HG03558 (cell line): ENCODE measurements at regions not wholly inside any gene's neighbourhood (a gene's known extent, or its start where the extent isn't known, plus 50 kb on each side); places are given as distances from the start of the nearest gene placed in this dataset.

Experiments used
- ATAC-seq: cut with Tn5 transposase; IDR thresholded peaks from one replicate; pipeline ENCODE4 v1.9.1; 2021; ENCODE audit warnings: moderate number of reproducible peaks; ENCODE audit not compliant: unreplicated experiment; ENCODE audit errors: extremely low read depth

DNA sequence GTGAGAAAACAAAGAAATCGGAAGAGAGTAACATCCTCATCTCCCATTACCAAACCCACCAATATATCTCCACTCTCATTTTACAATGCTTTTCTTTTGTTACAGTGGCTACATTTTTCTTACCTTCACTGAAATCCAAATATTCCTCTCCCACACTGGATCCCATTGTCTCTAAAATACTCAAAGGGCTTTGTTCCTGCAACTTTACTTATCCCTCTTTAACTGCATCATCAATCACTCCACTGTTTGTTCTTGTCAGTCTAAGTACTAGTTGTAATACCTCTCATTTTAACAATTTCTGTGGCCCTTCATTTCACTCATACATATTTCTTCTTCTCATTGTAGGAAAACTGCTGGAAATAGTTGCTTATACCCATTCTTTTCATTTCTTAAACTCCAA, 464.2 kb upstream of the PIK3C3 start:
- ATAC-seq: no peak

DNA sequence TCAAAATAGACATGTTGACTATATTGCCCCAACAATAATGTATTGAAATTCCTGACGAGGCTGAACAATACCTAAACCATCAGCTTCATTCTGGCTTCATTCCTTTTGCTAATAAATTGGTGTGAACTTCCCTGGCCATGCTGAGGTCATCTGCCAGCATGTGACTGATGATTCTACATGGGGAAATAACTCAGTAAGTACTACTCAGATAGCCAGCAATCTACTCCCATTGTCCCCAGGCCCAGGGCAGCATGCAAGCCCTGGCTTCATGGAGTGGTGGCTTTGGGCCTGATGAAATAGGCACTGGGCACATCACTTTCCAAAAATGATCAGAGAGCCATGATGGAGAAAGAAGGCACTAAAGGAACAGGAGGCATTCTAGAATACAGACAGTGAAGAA, 468.5 kb upstream of the PIK3C3 start:
- ATAC-seq: no peak

DNA sequence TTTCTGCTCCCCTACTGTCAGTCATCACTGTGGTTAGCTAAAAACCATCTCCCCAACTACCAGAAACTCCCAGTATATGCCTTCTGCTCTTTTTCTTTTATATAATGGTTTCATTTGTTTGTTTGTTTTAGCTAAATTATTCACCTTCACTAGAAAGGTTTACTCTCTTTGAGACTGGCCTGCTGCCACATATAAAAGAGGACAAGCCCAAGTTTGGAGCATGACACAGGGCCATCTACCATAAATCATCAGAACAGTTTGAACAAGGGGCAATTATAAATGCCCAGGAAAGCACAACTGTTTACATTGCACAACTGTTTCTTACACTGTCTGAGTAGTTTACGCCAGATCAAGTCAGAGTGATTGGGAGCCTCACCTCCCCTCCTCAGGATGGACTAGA, 471.0 kb upstream of the PIK3C3 start:
- no peak for ATAC-seq

DNA sequence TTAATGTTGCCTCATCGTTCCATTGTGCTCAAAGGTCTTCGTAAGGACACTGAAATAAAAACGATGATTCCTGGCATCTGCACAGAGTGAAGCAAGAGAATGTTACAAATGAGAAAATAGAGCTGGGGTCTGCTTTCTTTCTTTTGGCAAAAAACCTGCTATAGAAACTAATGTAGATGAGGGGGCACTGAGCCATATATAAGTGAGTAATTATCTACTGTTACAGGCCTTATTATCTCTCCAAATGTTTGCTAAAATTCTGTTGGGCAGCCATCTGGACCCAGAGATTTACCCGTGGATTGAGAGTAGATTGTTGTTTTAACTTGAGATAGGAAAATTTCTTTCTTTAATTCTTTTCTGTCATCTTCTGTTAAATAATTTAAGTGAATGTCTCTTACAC, 472.5 kb upstream of the PIK3C3 start:
- no peak for ATAC-seq

DNA sequence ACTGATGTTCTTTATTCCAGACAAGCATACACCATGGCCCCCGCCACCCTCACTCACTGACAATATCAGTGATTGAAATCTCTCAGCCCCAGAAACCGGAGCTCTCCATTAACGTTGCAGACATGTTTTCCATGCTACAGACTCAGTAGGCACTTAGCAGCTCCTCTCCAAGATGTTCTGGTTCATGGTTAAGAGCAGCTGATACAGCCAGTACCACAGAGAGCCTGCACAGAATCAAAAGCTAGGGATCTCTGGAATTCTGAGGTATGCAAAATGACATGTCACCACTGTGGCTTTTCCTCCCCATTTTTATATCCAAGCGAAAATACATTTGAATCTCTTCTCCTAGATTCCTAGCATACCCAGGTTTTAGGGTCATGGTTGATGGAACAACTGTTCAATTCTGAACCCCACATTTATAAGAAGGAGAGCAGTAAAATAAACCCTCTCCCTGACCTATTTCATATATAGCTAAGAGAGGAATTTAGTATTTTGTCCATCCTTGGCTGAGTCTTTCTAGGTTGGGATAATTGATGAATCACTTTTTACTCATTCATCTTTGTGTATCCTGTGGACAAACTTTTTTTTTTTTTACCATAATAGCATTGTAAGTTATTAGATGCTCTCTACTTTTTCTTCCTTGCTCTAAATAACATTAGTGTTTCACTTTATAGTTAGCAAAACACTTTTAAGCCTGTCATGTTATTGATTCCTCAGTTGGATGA, 488.4 kb upstream of the PIK3C3 start:
- no peak for ATAC-seq

DNA sequence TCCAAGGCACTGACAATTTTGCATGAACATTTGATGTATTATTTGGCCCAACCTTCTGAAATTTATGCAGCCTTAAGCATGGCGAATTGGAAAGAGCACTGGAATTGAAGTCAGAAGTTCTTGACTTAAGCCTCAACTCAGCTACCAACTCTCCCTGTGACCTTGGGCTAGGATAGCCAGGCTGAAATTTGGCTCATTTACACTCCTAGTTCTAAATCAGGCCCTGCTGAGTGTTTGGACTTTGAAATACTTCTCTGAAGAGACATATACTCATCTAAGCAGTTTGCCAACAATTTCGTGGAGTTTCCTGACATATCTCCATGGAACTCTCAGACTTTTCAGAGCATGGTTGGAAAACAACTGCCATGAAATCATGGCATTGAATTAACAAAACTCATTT, 489.6 kb upstream of the PIK3C3 start:
- ATAC-seq: no peak

DNA sequence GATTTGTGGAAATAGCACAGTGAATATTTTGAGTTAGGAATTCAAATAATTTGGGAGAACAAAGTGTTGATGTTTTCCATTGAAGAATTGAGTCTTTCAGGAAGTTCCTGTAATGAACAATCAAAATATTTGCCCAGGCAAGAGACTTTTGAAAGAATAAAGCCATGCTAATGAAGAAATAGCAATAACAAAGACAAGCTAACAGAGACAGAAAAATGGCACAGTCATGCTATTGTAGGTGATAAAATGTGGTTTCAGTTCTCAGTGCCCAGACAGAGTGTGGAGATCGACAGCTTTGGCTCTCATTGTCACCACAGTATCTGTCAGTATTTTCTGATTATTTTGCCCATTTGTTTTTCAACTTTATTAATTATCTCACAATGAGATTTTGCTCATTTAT, 490.8 kb upstream of the PIK3C3 start:
- ATAC-seq: no peak

DNA sequence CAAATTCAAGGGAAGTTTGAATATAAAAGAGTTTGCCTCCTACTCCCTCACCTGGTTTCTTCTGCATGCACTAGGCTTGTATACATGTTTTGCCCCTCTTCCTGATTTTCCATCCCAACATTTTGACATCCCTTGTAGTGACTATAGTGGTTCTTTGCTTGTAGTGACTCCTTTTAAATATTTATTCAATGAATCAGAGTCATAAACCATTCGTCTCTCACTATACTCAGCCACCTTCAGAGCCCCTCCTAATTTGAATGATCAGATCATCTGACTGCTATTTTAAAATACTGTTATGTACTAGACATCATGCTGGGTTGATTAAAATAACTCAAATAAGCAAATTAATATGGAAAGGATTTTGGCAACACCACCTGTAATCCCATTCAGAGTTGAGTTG, 492.1 kb upstream of the PIK3C3 start:
- no peak for ATAC-seq

DNA sequence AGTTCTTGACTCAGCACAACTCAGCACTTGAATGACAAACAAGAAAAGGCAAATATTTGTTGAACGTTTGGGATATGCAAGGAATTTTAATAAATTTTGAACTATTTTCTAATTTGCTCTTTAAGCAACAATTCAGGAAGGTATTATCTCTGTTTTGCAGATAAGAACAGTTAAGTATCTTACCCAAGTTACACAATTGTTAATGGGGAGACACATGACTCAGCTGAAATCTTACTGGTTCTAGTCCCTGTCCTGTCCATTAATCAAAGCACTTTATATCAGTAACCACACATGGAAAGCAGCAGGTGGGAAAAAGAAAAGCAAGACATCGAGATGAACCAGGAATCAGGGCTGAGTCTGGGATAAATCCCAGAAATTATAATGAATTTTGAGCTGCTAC, 493.9 kb upstream of the PIK3C3 start:
- ATAC-seq: no peak

DNA sequence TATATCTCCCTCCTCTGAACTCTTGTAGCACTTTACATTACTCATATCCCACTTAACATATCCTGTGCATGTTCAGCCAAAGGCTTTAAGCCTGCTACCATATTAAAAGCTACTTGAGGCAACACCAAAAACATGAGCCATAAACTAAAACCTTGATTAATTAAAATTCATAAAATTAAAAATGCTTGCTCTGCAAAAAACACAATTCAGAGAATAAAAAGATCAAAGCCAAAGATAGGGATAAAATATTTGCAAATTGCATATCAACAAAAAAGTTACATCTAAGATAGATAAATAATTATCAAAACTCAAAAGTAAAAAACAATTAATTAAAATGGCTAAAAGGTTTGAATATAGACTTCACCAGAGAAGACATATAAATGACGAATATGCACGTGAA, 495.4 kb upstream of the PIK3C3 start:
- no peak for ATAC-seq

DNA sequence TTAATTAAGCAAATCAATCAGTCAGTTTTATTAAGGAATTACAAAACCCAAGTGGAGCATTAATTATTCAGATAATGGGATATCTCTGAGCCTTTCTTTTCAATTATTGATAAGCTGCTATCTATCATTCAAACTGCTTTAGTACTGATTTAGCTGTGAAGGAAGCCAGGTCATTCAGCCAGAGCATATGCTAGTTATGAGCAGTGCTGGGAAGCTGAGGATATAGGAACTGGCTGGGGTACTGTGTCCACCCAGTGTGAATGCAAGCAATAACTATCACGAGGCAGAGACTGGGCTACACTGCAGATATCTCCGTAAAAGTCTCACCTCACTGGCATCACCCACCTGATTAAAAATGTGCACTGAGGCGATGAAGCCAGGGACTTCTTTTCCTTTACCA, 496.7 kb upstream of the PIK3C3 start:
- no peak for ATAC-seq

DNA sequence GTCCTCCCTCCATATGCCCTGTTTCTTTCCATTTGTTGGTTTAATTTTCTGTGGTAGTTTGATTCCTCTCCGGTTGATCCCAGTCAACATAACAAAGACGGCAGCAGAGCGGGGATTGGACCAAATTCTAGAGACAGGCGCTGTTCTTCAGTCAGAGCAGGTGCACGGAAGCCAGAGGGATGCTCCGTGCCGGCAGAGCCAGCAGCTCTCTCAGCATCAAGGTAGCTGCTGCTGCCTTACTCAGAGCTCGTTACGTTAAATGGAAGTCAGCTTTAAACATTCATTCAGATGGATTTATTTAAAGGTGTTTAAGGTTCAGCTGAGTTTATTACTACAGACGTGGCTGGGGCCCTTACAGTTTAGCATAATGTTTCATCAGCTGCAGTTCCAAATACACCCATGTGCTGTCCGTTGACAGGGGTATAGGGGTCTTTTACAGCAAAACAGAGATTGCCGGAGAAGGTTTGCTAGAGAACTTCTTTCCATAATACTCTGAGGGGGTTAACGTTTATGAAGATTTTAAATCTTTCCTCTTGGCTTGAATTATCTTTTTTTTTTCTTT, 497.2 kb upstream of the PIK3C3 start:
- no peak for ATAC-seq

DNA sequence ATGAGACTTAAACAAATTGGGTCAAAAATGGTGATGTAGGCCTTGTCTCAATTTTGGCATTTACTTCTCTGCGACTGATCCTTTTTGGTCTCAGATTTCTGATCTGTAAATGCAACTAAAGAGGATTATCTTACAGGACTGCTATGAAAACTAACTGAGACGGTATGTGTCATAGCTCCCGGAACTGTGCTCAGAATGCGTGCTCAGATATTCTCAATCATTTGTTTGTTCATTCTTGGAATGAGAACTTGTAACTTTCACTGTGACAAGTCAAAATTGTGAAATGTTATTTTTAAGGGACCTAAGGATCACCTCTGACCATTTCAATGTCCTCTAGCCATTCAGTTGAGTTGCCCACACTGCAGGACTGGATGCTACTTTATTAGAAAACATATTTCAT, 498.2 kb upstream of the PIK3C3 start:
- ATAC-seq: no peak

DNA sequence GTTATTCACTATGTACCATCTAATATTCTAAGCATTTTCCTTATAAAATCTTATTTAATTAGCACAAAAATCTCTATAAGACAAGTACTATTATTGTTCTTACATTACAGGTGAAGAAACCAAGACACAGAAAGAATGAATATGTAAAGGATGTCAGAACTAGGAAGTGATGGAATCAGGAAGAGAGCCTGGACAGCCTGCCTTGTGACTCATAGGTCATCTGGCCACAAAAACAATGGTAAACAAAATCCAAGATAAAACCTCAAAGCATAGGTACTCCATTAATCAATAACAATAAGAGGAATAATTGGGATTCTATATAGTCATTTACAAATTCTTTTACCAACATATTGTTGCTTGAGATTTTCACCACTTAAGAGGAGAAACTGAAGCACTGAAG, 505.4 kb upstream of the PIK3C3 start:
- no peak for ATAC-seq

DNA sequence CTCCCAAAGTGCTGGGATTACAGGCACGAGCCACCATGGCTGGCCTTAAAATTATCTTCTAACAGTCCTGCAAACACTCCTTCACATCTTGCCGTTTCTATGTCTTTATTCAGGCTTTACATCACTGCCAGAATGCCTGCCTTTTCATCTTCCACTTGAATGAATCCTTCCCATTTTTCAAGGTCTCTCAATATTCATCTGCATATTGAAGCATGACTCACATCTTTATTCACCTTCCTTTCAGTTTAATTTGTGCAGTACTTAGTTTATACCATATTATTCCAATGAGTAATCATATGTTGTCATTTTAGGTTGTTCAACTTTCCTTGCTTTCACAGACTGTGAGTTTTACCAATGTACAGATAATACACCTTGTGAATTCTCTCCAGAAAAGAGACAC, 510.1 kb upstream of the PIK3C3 start:
- no peak for ATAC-seq

DNA sequence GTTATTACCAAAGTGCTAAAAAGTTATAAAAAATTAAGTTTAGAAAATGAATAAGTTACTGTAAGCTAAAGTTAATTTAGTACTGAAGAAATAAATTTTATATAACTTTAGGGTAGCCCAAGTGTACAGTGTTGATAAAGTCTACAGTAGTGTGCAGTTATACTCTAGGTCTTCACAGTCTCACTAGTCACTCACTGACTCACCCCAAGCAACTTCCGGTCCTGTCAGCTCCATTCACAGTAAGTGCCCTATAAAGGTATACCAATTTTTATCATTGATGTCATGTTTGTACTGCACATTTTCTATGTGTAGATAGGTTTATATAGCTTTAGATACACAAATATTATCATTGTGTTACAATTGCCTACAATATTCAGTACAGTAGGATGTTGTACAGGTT, 518.3 kb upstream of the PIK3C3 start:
- no peak for ATAC-seq

DNA sequence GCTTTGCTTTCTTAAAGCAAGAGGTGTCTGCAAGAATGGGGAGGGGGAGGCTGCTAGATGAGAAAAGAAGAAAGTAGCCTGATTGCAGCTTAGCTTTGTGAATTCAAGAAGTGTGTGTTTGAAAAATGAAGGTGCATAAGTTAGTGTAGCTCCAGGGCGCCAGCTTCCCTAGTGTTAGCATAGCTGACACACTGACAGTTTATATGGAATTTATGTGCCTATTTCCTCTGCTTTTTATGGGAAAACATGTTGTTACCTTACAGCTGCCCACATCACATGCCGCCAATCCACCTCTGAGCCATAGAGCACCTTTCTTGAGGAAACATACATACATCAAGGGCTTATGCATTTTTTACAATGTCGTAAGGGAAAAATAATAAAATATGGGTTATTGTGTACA, 536.4 kb upstream of the PIK3C3 start:
- ATAC-seq: no peak

DNA sequence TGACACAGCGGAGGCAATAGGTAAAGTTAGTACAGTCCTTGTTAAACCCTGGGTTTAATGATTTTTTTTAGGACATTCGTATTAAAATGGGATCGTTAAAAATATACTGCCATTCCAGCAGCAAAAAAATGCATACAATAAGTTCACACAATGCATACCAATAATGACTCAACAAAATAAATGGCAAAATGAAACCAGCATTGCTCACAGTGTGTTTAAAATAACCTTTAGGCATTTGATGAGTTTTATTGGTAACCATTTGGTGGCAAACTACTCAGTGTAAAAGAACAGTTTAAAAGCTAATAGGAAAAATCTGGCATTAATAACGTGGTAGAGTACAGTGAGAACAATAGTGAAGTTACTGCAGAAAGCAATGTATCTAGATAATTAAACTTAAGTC, 539.0 kb upstream of the PIK3C3 start:
- ATAC-seq: no peak

DNA sequence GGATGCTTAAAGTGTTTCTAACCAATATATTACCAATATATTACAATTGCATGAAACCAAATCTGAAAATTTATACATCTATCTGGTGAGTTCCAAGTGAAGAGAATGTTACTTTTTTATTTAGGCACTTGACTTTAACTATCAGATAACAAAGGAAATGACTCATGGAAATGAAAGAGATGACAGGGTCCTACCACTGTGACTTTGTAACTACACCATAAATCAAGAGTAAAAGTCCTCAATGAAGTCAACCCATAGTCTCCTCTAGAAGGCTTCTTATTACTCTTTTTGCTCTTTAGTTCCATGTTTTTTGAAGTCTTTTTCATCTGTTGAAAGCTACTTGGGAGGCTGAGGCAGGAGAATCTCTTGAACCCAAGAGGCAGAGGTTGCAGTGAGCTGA, 545.0 kb upstream of the PIK3C3 start:
- ATAC-seq: no peak

DNA sequence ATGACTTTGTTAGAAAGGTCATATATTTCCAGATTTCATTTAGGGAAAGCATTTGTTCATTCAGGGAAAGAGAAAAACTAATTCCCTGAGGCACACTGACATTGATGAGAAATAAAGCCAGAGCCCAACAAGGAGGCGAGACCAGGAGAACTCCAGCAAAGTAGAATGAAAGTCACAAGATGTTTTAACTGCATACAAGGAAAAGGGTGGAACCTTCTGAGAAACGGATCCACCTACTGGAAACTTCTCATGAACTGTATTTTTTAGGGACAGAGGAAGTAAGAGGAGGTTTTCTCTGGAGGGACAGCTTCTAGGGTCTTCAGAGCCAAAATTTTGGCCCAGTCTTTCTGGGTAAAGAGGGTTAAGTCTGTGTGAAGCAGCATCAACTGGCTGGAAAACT, 548.2 kb upstream of the PIK3C3 start:
- no peak for ATAC-seq

DNA sequence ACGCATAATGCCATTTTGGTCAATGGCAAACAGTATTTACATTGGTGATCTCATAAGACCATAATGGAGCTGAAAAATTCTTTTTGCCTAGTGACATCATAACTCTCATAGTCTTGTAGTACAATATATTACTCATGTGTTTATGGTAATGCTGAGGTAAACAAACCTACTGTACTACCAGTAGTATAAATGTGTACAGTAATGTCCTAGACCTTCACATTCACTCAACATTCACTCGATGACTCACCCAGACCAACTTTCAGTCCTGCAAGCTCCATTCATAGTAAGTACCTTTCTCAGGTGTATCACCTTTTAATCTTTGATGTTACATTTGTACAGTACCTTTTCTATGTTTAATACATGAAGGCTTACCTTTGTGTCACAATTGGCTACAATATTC, 558.2 kb upstream of the PIK3C3 start:
- no peak for ATAC-seq

DNA sequence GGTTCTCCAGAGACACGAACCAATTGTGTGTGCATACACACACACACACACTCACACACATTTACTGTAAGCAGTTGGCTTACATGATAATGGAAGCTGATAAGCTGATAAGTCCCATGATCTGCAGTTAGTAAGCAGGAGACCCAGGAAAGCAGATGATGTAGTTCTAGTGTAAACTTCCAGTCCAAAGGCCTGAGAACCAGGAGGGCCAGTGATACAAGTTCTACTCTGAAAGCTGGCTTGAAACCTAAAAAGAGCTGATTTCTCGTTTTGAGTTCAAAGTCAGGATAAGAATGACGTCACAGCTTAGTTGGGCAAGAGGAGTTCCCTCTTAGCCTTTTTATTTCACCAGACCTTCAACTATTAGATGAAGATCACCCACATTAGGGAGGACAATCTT, 558.8 kb upstream of the PIK3C3 start:
- ATAC-seq: no peak

DNA sequence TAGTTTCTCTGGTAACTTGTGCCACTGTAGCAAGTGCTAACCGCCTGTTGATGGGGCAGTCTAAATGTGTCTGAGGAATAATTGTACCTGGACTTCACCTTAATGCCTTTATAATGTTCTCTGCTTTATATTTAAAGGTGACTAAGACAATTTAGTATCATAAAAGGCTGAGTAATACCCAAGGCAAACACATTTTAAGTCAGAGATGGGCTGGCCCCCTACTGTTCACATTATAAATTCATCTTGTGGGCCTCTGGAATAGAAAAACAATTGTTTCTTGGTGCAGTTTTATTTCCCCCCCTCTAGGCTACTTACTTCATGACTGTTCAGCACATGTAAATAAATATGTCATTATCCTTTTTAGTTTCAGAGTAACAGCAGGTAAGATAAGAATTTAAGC, 559.3 kb upstream of the PIK3C3 start:
- no peak for ATAC-seq
